ENCODE measurements at regions not wholly inside any gene's neighbourhood (a gene's known extent, or its start where the extent isn't known, plus 50 kb on each side); places are given as distances from the start of the nearest gene placed in this dataset.

GRCh38 chr9:111195766-111196165, 134.3 kb downstream of the OR2K2 start:
- TF ChIP-seq, protein P1, sequence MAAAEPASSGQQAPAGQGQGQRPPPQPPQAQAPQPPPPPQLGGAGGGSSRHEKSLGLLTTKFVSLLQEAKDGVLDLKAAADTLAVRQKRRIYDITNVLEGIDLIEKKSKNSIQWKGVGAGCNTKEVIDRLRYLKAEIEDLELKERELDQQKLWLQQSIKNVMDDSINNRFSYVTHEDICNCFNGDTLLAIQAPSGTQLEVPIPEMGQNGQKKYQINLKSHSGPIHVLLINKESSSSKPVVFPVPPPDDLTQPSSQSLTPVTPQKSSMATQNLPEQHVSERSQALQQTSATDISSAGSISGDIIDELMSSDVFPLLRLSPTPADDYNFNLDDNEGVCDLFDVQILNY (CRISPR knock-in tag; IDR thresholded peaks at IDR 0.05): no peak
- TF ChIP-seq ATF1 (CRISPR knock-in tag; IDR thresholded peaks at IDR 0.05) (no peak), ZNF232 (CRISPR knock-in tag; IDR thresholded peaks at IDR 0.05) (no peak), ZNF671 (CRISPR knock-in tag; IDR thresholded peaks at IDR 0.05) (no peak)
